HCT116 (cell line): ENCODE measurements at regions not wholly inside any gene's neighbourhood (a gene's known extent, or its start where the extent isn't known, plus 50 kb on each side); places are given as distances from the start of the nearest gene placed in this dataset.

ENCODE experiments used
- EGR1 ChIP-seq: IDR thresholded peaks from 2 replicates; pipeline ENCODE4 v1.6.1; 2012; ENCODE audit warnings: low read depth
- POLR2A ChIP-seq: IDR thresholded peaks from 2 replicates; pipeline ENCODE4 v1.7.0; 2011; ENCODE audit warnings: borderline replicate concordance; ENCODE audit not compliant: insufficient read depth, insufficient read length; ENCODE audit errors: extremely low read depth
- POLR2AphosphoS5 ChIP-seq: IDR thresholded peaks from 2 replicates; pipeline ENCODE4 v1.6.1; 2011; ENCODE audit warnings: mild to moderate bottlenecking, low read depth, low read length, moderate library complexity
- RAD21 ChIP-seq: IDR thresholded peaks from 2 replicates; pipeline ENCODE4 v1.6.1; 2012; ENCODE audit warnings: low read depth, mild to moderate bottlenecking
- SIN3A ChIP-seq: IDR thresholded peaks from 2 replicates; pipeline ENCODE4 v1.6.1; 2012; ENCODE audit warnings: low read depth
- SP1 ChIP-seq: IDR thresholded peaks from 2 replicates; pipeline ENCODE4 v1.6.1; 2012; ENCODE audit warnings: low read depth
- ZBTB33 ChIP-seq: IDR thresholded peaks from 2 replicates; pipeline ENCODE4 v1.6.1; 2011; ENCODE audit warnings: mild to moderate bottlenecking, low read length, moderate library complexity; ENCODE audit not compliant: insufficient replicate concordance; ENCODE audit errors: extremely low read depth
- ZFX ChIP-seq: fragments of 450-650 bp; IDR thresholded peaks from 2 replicates; pipeline ENCODE4 v1.6.1; 2017
- ZNF274 ChIP-seq: fragments of 200-500 bp; sonication (Bioruptor generic); IDR thresholded peaks from 2 replicates; pipeline ENCODE4 v1.6.1; 2014; ENCODE audit warnings: mild to moderate bottlenecking, low read depth, low read length, inconsistent platforms
- TF ChIP-seq, protein P1 (sequence below), 3 experiments: fragments of 200-600 bp in 1 of 3; sonication (generic) in 1 of 3; IDR thresholded peaks in 2 of 3; conservative IDR thresholded peaks in 1 of 3; 2 replicates each; pipeline ENCODE4 v1.5.1; 2012 to 2017; ENCODE audit warnings: low read depth in 2 of 3, low read length in 2 of 3, antibody characterized with exemption in 1 of 3, borderline replicate concordance in 1 of 3, control low read depth in 1 of 3, mild to moderate bottlenecking in 1 of 3, mixed read lengths in 1 of 3, mixed run types in 1 of 3, moderate library complexity in 1 of 3; ENCODE audit not compliant: insufficient read depth in 1 of 3
- TF ChIP-seq, protein P2 (sequence below): IDR thresholded peaks from 2 replicates; pipeline ENCODE4 v1.6.1; 2012
- TF ChIP-seq, protein P3 (sequence below): IDR thresholded peaks from 2 replicates; pipeline ENCODE4 v1.6.1; 2012; ENCODE audit warnings: low read depth

GRCh38 chr14:66225337-66225736 is 260.8 kb upstream of the CCDC196 start:
- TF ChIP-seq, protein P1, sequence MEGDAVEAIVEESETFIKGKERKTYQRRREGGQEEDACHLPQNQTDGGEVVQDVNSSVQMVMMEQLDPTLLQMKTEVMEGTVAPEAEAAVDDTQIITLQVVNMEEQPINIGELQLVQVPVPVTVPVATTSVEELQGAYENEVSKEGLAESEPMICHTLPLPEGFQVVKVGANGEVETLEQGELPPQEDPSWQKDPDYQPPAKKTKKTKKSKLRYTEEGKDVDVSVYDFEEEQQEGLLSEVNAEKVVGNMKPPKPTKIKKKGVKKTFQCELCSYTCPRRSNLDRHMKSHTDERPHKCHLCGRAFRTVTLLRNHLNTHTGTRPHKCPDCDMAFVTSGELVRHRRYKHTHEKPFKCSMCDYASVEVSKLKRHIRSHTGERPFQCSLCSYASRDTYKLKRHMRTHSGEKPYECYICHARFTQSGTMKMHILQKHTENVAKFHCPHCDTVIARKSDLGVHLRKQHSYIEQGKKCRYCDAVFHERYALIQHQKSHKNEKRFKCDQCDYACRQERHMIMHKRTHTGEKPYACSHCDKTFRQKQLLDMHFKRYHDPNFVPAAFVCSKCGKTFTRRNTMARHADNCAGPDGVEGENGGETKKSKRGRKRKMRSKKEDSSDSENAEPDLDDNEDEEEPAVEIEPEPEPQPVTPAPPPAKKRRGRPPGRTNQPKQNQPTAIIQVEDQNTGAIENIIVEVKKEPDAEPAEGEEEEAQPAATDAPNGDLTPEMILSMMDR (IDR thresholded peaks at IDR 0.05 in 2 of 3, conservative IDR thresholded peaks at IDR 0.05 in 1 of 3; ENCODE audit: borderline replicate concordance in 1 of 3, insufficient read depth in 1 of 3, low read depth in 2 of 3, low read length in 2 of 3): no peak
- no peak for TF ChIP-seq ZBTB33
- TF ChIP-seq, protein P2, sequence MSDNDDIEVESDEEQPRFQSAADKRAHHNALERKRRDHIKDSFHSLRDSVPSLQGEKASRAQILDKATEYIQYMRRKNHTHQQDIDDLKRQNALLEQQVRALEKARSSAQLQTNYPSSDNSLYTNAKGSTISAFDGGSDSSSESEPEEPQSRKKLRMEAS: no peak
- TF ChIP-seq ZFX: no peak
- TF ChIP-seq, protein P3, sequence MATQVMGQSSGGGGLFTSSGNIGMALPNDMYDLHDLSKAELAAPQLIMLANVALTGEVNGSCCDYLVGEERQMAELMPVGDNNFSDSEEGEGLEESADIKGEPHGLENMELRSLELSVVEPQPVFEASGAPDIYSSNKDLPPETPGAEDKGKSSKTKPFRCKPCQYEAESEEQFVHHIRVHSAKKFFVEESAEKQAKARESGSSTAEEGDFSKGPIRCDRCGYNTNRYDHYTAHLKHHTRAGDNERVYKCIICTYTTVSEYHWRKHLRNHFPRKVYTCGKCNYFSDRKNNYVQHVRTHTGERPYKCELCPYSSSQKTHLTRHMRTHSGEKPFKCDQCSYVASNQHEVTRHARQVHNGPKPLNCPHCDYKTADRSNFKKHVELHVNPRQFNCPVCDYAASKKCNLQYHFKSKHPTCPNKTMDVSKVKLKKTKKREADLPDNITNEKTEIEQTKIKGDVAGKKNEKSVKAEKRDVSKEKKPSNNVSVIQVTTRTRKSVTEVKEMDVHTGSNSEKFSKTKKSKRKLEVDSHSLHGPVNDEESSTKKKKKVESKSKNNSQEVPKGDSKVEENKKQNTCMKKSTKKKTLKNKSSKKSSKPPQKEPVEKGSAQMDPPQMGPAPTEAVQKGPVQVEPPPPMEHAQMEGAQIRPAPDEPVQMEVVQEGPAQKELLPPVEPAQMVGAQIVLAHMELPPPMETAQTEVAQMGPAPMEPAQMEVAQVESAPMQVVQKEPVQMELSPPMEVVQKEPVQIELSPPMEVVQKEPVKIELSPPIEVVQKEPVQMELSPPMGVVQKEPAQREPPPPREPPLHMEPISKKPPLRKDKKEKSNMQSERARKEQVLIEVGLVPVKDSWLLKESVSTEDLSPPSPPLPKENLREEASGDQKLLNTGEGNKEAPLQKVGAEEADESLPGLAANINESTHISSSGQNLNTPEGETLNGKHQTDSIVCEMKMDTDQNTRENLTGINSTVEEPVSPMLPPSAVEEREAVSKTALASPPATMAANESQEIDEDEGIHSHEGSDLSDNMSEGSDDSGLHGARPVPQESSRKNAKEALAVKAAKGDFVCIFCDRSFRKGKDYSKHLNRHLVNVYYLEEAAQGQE: no peak
- no peak for TF ChIP-seq RAD21
- TF ChIP-seq POLR2A: no peak
- TF ChIP-seq POLR2AphosphoS5: no peak
- no peak for TF ChIP-seq SP1
- no peak for TF ChIP-seq ZNF274
- no peak for TF ChIP-seq EGR1
- TF ChIP-seq SIN3A: no peak
